HG03196 (cell line): ENCODE measurements at regions not wholly inside any gene's neighbourhood (a gene's known extent, or its start where the extent isn't known, plus 50 kb on each side); places are given as distances from the start of the nearest gene placed in this dataset.
"Not testable (repeated sequence)": the region's sequence is repeated elsewhere in the genome, so short reads cannot be mapped to it uniquely, and the experiment has no call there.

Experiments used
- ATAC-seq: cut with Tn5 transposase; IDR thresholded peaks from one replicate; pipeline ENCODE4 v1.9.1; 2021; ENCODE audit not compliant: unreplicated experiment

DNA sequence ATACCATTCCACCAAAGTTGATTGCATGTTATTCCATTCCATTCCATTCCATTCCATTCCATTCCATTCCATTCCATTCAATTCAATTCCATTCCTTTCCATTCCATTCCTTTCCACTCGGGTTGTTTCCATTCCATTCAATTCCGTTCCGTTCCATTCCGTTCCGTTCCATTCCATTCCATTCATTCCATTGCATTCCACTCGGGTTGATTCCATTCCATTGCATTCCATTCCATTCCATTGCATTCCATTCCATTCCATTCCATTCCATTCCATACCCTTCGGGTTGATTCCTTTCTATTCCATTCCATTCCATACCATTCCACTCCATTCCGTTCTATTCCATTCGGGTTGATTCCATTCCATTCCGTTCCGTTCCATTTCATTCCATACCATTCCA is 166.9 kb downstream of the CWH43 start:
- peak; percentile 25 for ATAC-seq

GRCh38 chr4:49154308-49155103 is 168.4 kb downstream of the CWH43 start:
- ATAC-seq, result peak; percentile 64

GRCh38 chr4:49155270-49155669 is 169.2 kb downstream of the CWH43 start:
- ATAC-seq, result not testable (repeated sequence)

- ATAC-seq, result not testable (repeated sequence)
These were observed 170.2 kb downstream of the CWH43 start for GRCh38 chr4:49156309-49156708.

DNA sequence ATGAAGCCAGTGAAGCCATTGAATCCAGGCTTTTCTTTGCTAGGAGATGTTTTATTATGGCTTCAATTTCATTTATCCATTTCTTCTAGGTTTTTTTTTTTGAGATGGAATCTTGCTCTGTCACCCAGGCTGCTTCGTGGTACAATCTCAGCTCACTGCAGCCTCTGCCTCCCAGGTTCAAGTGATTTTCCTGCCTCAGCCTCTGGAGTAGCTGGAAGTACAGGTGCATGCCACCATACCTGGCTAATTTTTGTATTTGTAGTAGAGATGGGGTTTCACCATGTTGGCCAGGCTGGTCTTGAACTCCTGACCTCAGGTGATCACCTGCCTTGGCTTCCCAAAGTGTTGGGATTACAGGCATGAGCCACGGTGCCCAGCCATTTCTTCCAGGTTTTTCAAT is 171.6 kb downstream of the CWH43 start:
- not testable (repeated sequence) for ATAC-seq

DNA sequence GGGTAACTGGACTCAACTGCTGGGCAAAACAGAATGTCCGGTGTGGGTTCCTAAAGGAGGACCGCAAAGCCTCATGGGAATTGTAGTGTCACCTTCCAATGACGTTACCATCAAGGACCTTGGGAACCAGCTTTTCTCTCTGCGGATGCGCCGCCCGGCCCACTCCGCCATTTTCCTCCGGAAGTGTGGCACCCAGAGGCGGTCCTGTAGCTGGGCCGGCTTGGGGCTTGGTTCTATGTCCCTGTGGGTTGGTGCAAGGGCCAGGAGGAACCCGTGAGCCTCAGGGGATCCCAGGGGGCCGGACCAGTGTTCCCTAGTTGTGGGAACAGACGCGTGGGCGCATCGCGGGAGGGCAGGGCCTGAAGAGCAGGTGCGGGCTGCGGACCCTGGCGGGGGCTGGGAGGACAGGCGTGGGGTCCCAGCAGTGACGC is 175.1 kb downstream of the CWH43 start:
- ATAC-seq, result not testable (repeated sequence)

DNA sequence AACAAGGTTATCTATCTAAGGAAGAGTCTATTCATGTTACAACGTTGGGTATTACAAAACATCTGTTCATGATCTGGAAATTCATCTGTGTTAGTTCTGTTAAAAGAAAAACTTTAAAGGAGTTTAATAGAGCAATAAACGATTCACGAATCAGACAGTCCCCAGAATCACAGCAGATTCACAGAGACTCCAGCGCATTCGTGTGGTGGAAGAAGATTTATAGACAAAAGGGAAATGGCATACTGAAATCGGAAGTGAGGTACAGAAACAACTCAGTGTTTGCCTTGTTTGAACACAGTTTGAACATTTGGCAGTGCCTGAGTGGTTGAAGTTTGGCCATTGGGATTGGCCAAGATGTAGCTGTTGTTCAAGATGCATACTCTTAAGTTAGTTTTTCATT is 178.8 kb downstream of the CWH43 start:
- ATAC-seq, result not testable (repeated sequence)

DNA sequence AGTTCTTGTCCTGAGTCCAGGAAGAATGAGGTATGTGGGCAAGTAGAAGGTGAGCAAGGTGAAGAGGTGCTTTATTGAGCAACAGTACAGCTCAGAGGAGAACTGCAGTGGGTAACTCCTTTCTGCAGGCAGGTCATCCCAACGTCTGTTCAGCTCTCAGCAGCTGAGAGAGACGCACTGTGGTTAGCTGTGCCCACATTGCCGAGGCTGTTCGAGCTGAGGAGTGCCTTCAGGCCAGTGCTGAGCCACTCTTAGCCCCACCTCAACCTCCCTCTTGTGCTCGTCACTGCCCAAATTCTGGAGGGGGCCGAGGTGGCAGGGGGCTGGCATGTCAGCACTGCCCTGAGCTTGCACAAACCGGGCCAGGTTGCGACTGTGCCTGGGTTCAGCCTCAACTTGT is 191.8 kb downstream of the CWH43 start:
- not testable (repeated sequence) for ATAC-seq

DNA sequence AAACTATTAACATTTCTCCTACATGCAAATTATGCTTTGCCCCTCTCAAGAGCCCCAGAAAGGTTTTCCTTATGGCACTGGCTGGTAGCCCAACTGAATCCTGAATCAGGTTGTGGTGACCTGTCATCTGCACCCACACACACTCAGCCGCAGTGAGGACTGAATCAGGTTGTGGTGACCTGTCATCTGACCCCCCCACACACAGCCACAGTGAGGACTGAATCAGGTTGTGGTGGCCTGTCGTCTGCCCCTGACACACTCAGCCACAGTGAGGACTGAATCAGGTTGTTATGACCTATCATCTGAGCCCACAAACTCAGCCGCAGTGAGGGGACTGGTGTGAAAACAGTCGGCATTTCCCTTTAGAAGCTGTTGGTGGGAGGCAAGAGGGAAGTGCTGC is 195.0 kb downstream of the CWH43 start:
- not testable (repeated sequence) for ATAC-seq

- not testable (repeated sequence) for ATAC-seq
These were observed 225.5 kb downstream of the CWH43 start for GRCh38 chr4:49211396-49212194.

- not testable (repeated sequence) for ATAC-seq
These were observed 227.2 kb downstream of the CWH43 start for GRCh38 chr4:49213250-49213649.

- ATAC-seq, result not testable (repeated sequence)
These were observed 227.7 kb downstream of the CWH43 start for GRCh38 chr4:49213750-49214149.

- not testable (repeated sequence) for ATAC-seq
These were observed 228.5 kb downstream of the CWH43 start for GRCh38 chr4:49214453-49215081.

GRCh38 chr4:49215082-49215479 is 229.0 kb downstream of the CWH43 start:
- not testable (repeated sequence) for ATAC-seq

DNA sequence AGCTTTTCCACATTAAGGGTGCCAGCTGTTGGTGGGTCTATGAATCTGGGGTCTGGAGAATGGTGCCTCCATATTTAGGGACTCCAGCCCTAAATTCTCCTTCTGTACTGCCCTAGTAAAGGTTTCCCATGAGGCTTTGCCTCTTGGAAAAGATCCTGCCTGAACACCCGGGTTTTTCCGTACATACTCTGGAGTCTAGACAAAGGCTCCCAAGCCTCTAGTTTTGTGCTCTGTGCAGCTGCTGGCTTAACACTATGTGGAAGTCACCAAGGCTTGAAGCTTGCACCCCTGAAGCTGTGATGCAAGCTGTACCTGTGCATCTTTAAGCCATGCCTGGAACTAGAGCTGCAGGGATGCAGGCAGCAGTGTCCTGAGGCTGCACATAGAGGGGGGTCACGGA is 230.5 kb downstream of the CWH43 start:
- not testable (repeated sequence) for ATAC-seq

- no peak for ATAC-seq
These were observed 231.4 kb downstream of the CWH43 start for GRCh38 chr4:49217492-49217891.

GRCh38 chr4:49218094-49218493 is 232.0 kb downstream of the CWH43 start:
- ATAC-seq, result not testable (repeated sequence)

DNA sequence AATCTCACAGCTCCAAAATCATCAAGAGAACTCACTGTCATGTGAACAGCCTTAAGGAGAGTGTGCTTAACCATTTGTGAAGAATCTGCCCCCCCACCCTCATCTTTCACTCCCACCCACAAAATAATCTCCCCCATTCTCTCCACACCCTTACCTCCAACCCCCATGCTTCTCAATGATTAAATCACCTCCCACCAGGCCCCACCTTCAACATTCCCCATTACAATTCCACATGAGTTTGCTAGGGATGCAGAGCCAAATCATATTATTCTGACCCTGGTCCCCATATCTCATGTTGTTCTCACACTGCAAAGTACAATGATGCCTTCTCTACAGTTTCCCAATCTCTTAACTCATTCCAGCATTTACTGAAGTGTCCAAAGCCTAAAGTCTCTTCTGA is 232.9 kb downstream of the CWH43 start:
- not testable (repeated sequence) for ATAC-seq

DNA sequence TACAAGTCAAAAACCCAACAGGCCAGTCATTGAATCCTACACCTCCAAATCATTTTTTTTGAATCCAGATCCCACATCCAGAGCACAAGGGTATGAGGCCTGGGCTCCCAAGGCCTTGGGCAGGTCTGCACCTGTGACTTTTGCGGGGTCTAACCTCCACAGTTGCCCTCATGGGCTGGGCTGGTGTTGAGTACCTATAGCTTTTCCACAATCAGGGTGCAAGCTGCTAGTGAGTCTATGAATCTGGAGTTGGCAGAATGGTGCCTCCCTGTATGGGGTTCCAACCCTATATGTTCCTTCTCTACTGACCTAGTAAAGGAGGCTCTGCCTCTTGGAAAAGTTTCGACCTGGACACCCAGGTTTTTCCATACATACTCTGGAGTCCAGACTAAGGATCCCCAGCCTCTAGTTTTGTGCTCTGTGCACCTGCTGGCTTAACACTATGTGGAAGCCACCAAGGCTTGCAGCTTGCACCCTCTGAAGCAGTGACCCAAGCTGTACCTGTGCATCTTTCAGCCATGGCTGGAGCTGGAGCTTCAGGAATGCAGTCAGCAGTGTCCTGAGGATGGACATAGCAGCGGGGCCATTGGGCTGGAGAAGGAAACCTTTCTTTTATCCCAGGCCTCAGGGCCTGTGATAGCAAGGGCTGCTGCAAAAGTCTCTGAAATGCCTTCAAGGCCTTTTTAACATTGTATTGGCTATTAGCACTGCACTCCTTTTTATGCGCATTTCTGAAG is 233.6 kb downstream of the CWH43 start:
- ATAC-seq, result not testable (repeated sequence)

GRCh38 chr4:49221209-49221608 is 235.1 kb downstream of the CWH43 start:
- ATAC-seq, result no peak

GRCh38 chr4:49222810-49223209 is 236.7 kb downstream of the CWH43 start:
- ATAC-seq, result not testable (repeated sequence)
